ENCODE measurements at regions not wholly inside any gene's neighbourhood (a gene's known extent, or its start where the extent isn't known, plus 50 kb on each side); places are given as distances from the start of the nearest gene placed in this dataset.

DNA sequence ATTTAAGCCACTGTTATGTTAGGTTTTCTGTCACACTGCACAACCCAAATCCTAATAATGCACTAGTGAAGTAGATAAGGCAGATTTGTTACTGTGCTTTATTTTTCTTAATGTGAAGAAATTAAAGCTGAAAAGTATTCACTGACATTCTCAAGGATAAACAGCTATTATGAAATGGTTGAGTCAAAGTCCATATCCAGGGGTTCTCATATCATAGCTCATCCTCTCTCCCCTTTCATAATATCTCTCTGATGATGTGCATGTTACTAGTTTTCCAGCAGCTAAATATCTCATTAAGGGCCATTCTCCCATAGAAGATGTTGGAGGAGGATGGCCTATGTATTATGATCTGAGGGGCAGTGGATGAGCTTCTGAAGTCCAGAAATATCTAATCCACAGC, 53.6 kb upstream of the CCDC190 start:
- CTCF ChIA-PET (ENCODE audit: partially characterized antibody) = interaction anchor here (0.8 to 1.4 kb wide), 4 partner anchors 10 to 256 kb away, joined by 3 to 4 read pairs (median 4); no protein-coding TSS in a partner anchor
- TF ChIP-seq KDM5A (IDR thresholded peaks at IDR 0.05; ENCODE audit: low read length) = no peak
- no peak for TF ChIP-seq KDM4A (IDR thresholded peaks at IDR 0.05; ENCODE audit: low read depth, low read length, severe bottlenecking)
- TF ChIP-seq HDAC6 (IDR thresholded peaks at IDR 0.05; ENCODE audit: low read depth, low read length) = no peak
- no peak for TF ChIP-seq RBBP5 (IDR thresholded peaks at IDR 0.05; ENCODE audit: borderline replicate concordance, low read depth, low read length)
- TF ChIP-seq EZH2 (IDR thresholded peaks at IDR 0.05; ENCODE audit: low read depth, low read length, severe bottlenecking) = no peak
- no peak for TF ChIP-seq CBX8 (IDR thresholded peaks at IDR 0.05; ENCODE audit: borderline replicate concordance, low read depth, low read length)
- TF ChIP-seq NANOG (IDR thresholded peaks at IDR 0.05; ENCODE audit: insufficient read depth, low read depth, low read length, poor library complexity, severe bottlenecking) = no peak
- TF ChIP-seq RFX5 (IDR thresholded peaks at IDR 0.05; ENCODE audit: borderline replicate concordance, low read depth, low read length) = no peak
- TF ChIP-seq NRF1 (IDR thresholded peaks at IDR 0.05; ENCODE audit: low read depth, low read length) = no peak
- no peak for TF ChIP-seq CHD1 (IDR thresholded peaks at IDR 0.05; ENCODE audit: low read depth, low read length)
- no peak for TF ChIP-seq BACH1 (IDR thresholded peaks at IDR 0.05; ENCODE audit: low read length)
- no peak for TF ChIP-seq HDAC2 (IDR thresholded peaks at IDR 0.05; ENCODE audit: borderline replicate concordance in 1 of 2, low read depth in 2 of 2, low read length in 2 of 2)
- no peak for TF ChIP-seq JUN (IDR thresholded peaks at IDR 0.05; ENCODE audit: low read depth, low read length)

More for the DNA sequence above, 53.6 kb upstream of the CCDC190 start:
- no peaks in the 10 kb centered on the region for H3K23me2 ChIP-seq (ENCODE audit: low read depth, low read length)
- no peak overlapping the region for H3K14ac ChIP-seq (ENCODE audit: insufficient read length)
- H3K79me2 ChIP-seq (ENCODE audit: control insufficient read depth in 1 of 2, insufficient read depth in 2 of 2, low read length in 2 of 2) = no peaks in the 10 kb centered on the region
- no peak overlapping the region for H3K23ac ChIP-seq (ENCODE audit: insufficient read length)
- FAIRE-seq (no peak), DNase-seq (ENCODE audit: low read depth in 1 of 2, low spot score in 2 of 2) (no peak)
- H2BK120ac ChIP-seq (replicated peaks; ENCODE audit: low read depth, low read length) = no peak overlapping the region
- no peak overlapping the region for H2BK15ac ChIP-seq (ENCODE audit: low read length)
- no peak overlapping the region for H3K27ac ChIP-seq (ENCODE audit: low read depth, low read length)
- H3K4ac ChIP-seq (replicated peaks; ENCODE audit: insufficient read length, low read depth, low read length) = no peak overlapping the region
- H2BK20ac ChIP-seq (ENCODE audit: low read length) = no peak overlapping the region
- POLR2A ChIA-PET (ENCODE audit: partially characterized antibody) = no interaction called here
- no peaks in the 10 kb centered on the region for H4K20me1 ChIP-seq (replicated peaks in 1 of 2; ENCODE audit: control insufficient read depth in 1 of 2, insufficient read depth in 2 of 2, low read length in 2 of 2)
- H4K91ac ChIP-seq (replicated peaks; ENCODE audit: insufficient read length, low read length) = no peak overlapping the region
- no peak overlapping the region for H2AK5ac ChIP-seq (ENCODE audit: low read depth, low read length)
- no peak overlapping the region for H2AFZ ChIP-seq (ENCODE audit: low read length)
- no peaks in the 10 kb centered on the region for H3K27me3 ChIP-seq (replicated peaks in 1 of 4; ENCODE audit: control insufficient read depth in 3 of 4, extremely low read depth in 1 of 4, insufficient read depth in 3 of 4, low read length in 3 of 4)
- no peak overlapping the region for H2BK12ac ChIP-seq (ENCODE audit: low read depth, low read length)
- H3K4me3 ChIP-seq (ENCODE audit: extremely low read depth in 1 of 4, insufficient read depth in 2 of 4, low read depth in 3 of 4, low read length in 4 of 4) = no peak overlapping the region
- H3K4me2 ChIP-seq (ENCODE audit: insufficient read depth in 1 of 2, low read depth in 2 of 2, low read length in 2 of 2) = no peak overlapping the region
- no peaks in the 10 kb centered on the region for H3K36me3 ChIP-seq (ENCODE audit: control insufficient read depth in 2 of 4, insufficient read depth in 4 of 4, low read length in 3 of 4)
- no peak overlapping the region for H2BK5ac ChIP-seq (ENCODE audit: low read depth, low read length)
- H3K4me1 ChIP-seq (replicated peaks in 1 of 4; ENCODE audit: control insufficient read depth in 3 of 4, insufficient read depth in 4 of 4, low read length in 3 of 4) = no peaks in the 10 kb centered on the region
- H3K18ac ChIP-seq (ENCODE audit: extremely low read depth, low read length) = no peak overlapping the region
- H4K5ac ChIP-seq (ENCODE audit: insufficient read length, low read depth, low read length) = no peak overlapping the region
- no peaks in the 10 kb centered on the region for H3K79me1 ChIP-seq (ENCODE audit: low read depth, low read length)
- H3K9me3 ChIP-seq (ENCODE audit: insufficient read depth in 2 of 2, low read depth in 1 of 2, low read length in 1 of 2) = peaks cover 0 to 2% of the 10 kb centered on the region in 2 experiments; a peak in 1 of 4 replicates
- H4K8ac ChIP-seq (ENCODE audit: extremely low read depth, insufficient read depth, low read length) = no peak overlapping the region
- H3K9ac ChIP-seq (replicated peaks in 1 of 4; ENCODE audit: extremely low read depth in 1 of 4, low read depth in 3 of 4, low read length in 3 of 4) = no peak overlapping the region
- H3K56ac ChIP-seq (replicated peaks; ENCODE audit: insufficient read length, low read depth, low read length) = no peak overlapping the region
